SK-N-SH (cell line): ENCODE measurements at regions not wholly inside any gene's neighbourhood (a gene's known extent, or its start where the extent isn't known, plus 50 kb on each side); places are given as distances from the start of the nearest gene placed in this dataset.

Experiments
- CTCF ChIA-PET: fragments of 300-600, 350-600 bp; formaldehyde crosslinking; extraction: SDS; loops from one replicate; lab custom pipeline; 2021; lab: Yijun Ruan, JAX
- POLR2A ChIA-PET: fragments of 350-600 bp; sonication (Branson Sonifier 250); formaldehyde crosslinking; extraction: SDS; loops from one replicate; lab custom pipeline; 2020; ENCODE audit warnings: antibody characterized with exemption, inconsistent platforms; lab: Yijun Ruan, JAX
- DNase-seq: peaks from one replicate; pipeline ENCODE4 v3.0.0; 2012
- H2AFZ ChIP-seq: fragments of 200-600 bp; sonication (generic); 2 replicates; pipeline ENCODE4 v1.8.1; 2016; ENCODE audit warnings: antibody characterized with exemption, mild to moderate bottlenecking, low read depth
- H3F3A ChIP-seq: fragments of 200-600 bp; sonication (generic); replicated peaks from 2 replicates; pipeline ENCODE3; 2016; ENCODE audit warnings: antibody characterized with exemption, mild to moderate bottlenecking; ENCODE audit not compliant: insufficient read depth
- H3K27ac ChIP-seq, 2 experiments: fragments of 200-500 bp in 1 of 2; fragments of 200-600 bp in 1 of 2; sonication (Bioruptor generic) in 1 of 2; sonication (generic), shearing (Covaris generic) in 1 of 2; 2 replicates each; pipeline versions ENCODE4 v1.5.1 to v1.6.1; 2014 to 2016; ENCODE audit warnings: low read depth in 2 of 2, inconsistent platforms in 1 of 2, low read length in 1 of 2, mild to moderate bottlenecking in 1 of 2, mixed read lengths in 1 of 2
- H3K27me3 ChIP-seq: fragments of 200-600 bp; sonication (generic), shearing (Covaris generic); 2 replicates; pipeline ENCODE4 v1.6.1; 2016; ENCODE audit warnings: mixed run types; ENCODE audit not compliant: insufficient read depth
- H3K36me3 ChIP-seq, 2 experiments: fragments of 200-500 bp in 1 of 2; fragments of 200-600 bp in 1 of 2; sonication (Bioruptor generic) in 1 of 2; sonication (generic) in 1 of 2; replicated peaks in 1 of 2; 2 replicates each; pipeline versions ENCODE3 to v1.5.1; 2014 to 2016; ENCODE audit warnings: low read length in 1 of 2, mild to moderate bottlenecking in 1 of 2; ENCODE audit not compliant: insufficient read depth in 2 of 2, control insufficient read depth in 1 of 2
- H3K4me1 ChIP-seq, 2 experiments: fragments of 200-500 bp in 1 of 2; fragments of 200-600 bp in 1 of 2; sonication (Bioruptor generic) in 1 of 2; sonication (generic), shearing (Covaris generic) in 1 of 2; 2 replicates each; pipeline versions ENCODE4 v1.5.1 to v1.6.1; 2014 to 2016; ENCODE audit warnings: low read depth in 1 of 2, low read length in 1 of 2, mixed run types in 1 of 2; ENCODE audit not compliant: insufficient read depth in 2 of 2, control insufficient read depth in 1 of 2
- H3K4me2 ChIP-seq: fragments of 200-600 bp; sonication (generic), shearing (Covaris generic); 2 replicates; pipeline ENCODE4 v1.6.1; 2017; ENCODE audit warnings: mixed run types
- H3K4me3 ChIP-seq, 2 experiments: fragments of 200-500 bp in 1 of 2; fragments of 200-600 bp in 1 of 2; sonication (Bioruptor generic) in 1 of 2; sonication (generic), shearing (Covaris generic) in 1 of 2; 2 replicates each; pipeline versions ENCODE4 v1.5.1 to v1.8.1; 2014 to 2016; ENCODE audit warnings: low read depth in 2 of 2, inconsistent platforms in 1 of 2, low read length in 1 of 2, mild to moderate bottlenecking in 1 of 2, mixed read lengths in 1 of 2, moderate library complexity in 1 of 2
- H3K79me2 ChIP-seq: fragments of 200-600 bp; sonication (generic); 2 replicates; pipeline ENCODE4 v1.8.1; 2017; ENCODE audit warnings: mild to moderate bottlenecking; ENCODE audit not compliant: insufficient read depth
- H3K9ac ChIP-seq: fragments of 200-600 bp; sonication (generic); 2 replicates; pipeline ENCODE4 v1.6.1; 2017; ENCODE audit warnings: mixed run types
- H3K9me2 ChIP-seq: fragments of 200-600 bp; sonication (generic); 2 replicates; pipeline ENCODE4 v1.6.1; 2017; ENCODE audit warnings: mixed run types
- H3K9me3 ChIP-seq: fragments of 200-600 bp; sonication (generic); 2 replicates; pipeline ENCODE4 v1.6.1; 2017; ENCODE audit warnings: mixed run types, mild to moderate bottlenecking, moderate library complexity
- H4K20me1 ChIP-seq: fragments of 200-600 bp; sonication (generic); 2 replicates; pipeline ENCODE4 v1.6.1; 2017; ENCODE audit warnings: mild to moderate bottlenecking, mixed run types; ENCODE audit not compliant: insufficient read depth
- ELF1 ChIP-seq: IDR thresholded peaks from 2 replicates; pipeline ENCODE4 v1.4.0; 2012
- FOXJ3 ChIP-seq: sonication (generic); formaldehyde crosslinking; IDR thresholded peaks from 2 replicates; pipeline ENCODE4 v1.5.1; 2020; ENCODE audit warnings: mild to moderate bottlenecking, missing genetic modification reagents
- FOXM1 ChIP-seq: IDR thresholded peaks from 2 replicates; pipeline ENCODE4 v1.4.0; 2012; ENCODE audit warnings: low read depth, mild to moderate bottlenecking
- GATA2 ChIP-seq: sonication (generic); formaldehyde crosslinking; IDR thresholded peaks from 2 replicates; pipeline ENCODE4 v1.5.0; 2020; ENCODE audit warnings: mild to moderate bottlenecking, missing genetic modification reagents
- MEF2A ChIP-seq: IDR thresholded peaks from 2 replicates; pipeline ENCODE4 v1.4.0; 2012; ENCODE audit warnings: low read depth, borderline replicate concordance
- POLR2AphosphoS5 ChIP-seq: IDR thresholded peaks from 2 replicates; pipeline ENCODE4 v1.6.1; 2012; ENCODE audit warnings: low read depth, low read length
- RXRA ChIP-seq: IDR thresholded peaks from 2 replicates; pipeline ENCODE4 v1.4.0; 2012; ENCODE audit warnings: low read depth, mild to moderate bottlenecking, borderline replicate concordance
- SMC3 ChIP-seq: IDR thresholded peaks from 2 replicates; pipeline ENCODE4 v1.6.1; 2012; ENCODE audit warnings: low read depth, low read length, improper control_type of control experiment
- WGBS: methylation state at CpG from one replicate; pipeline ENCODE4 v1.1.6; 2017; ENCODE audit warnings: low lambda C conversion rate; 5-methylcytosine and 5-hydroxymethylcytosine counted together
- TF ChIP-seq, protein P1 (sequence below): IDR thresholded peaks from 2 replicates; pipeline ENCODE4 v1.6.1; 2012; ENCODE audit warnings: mild to moderate bottlenecking, low read depth, low read length, moderate library complexity
- TF ChIP-seq, protein P2 (sequence below): fragments of 150-350 bp; IDR thresholded peaks from 2 replicates; pipeline ENCODE4 v1.6.1; 2017; ENCODE audit warnings: antibody characterized with exemption, low read length, low read depth, borderline replicate concordance
- TF ChIP-seq, protein P3 (sequence below): fragments of 150-350 bp; IDR thresholded peaks from 2 replicates; pipeline ENCODE4 v1.6.1; 2016; ENCODE audit warnings: mild to moderate bottlenecking, low read depth, low read length
- TF ChIP-seq, protein P4 (sequence below): fragments of 200-600 bp; sonication (generic); IDR thresholded peaks from 2 replicates; pipeline ENCODE4 v1.6.1; 2017; ENCODE audit warnings: antibody characterized with exemption, mild to moderate bottlenecking, moderate library complexity

DNA sequence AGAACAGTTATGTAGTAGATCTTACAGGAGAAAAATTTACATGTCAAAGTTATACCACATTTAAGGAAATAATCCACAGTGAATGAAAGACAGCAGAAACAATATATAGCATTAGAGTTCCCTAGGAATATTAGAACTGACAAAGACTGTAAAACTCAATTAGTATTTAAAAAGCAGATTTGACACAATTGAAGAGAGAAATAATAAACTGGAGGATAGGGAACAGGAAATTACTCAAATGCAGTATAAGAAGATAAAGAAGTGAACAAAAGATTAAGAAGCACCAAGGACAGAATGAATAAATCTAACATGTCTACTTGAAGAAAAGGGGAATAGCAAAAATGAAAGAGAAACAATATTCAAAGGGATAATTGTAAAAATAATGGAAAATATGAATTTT lies 132.6 kb upstream of the CHRNA7 start (continued):
- TF ChIP-seq SMC3, result no peak

DNA sequence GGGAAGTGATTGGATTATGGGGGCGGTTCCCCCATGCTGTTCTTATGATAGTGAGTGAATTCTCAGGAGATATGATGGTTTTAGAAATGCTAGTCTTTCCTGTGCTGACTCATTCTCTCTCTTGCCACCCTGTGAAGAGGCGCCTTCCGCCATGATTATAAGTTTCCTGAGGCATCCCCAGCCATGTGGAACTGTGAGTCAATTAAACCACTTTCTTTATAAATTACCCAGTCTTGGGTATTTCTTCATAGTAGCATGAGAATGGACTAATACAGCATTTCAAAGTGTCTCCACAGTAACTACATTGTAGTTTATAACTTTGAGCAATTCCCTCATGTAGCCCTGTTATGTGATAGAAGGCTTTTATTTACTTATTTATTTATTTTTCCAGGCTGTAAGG lies 128.8 kb upstream of the CHRNA7 start:
- H3K4me2 ChIP-seq, result no peak overlapping the region
- ChIA-PET POLR2A (no interaction called here), CTCF (no interaction called here)
- no peaks in the 10 kb centered on the region for H3K79me2 ChIP-seq
- no peaks in the 10 kb centered on the region for H3K36me3 ChIP-seq
- no peak overlapping the region for H3K9ac ChIP-seq
- H3K9me2 ChIP-seq, result no peaks in the 10 kb centered on the region
- WGBS, result 45% methylated on average over 3 of the region's 3 CpGs
- TF ChIP-seq, protein P1, sequence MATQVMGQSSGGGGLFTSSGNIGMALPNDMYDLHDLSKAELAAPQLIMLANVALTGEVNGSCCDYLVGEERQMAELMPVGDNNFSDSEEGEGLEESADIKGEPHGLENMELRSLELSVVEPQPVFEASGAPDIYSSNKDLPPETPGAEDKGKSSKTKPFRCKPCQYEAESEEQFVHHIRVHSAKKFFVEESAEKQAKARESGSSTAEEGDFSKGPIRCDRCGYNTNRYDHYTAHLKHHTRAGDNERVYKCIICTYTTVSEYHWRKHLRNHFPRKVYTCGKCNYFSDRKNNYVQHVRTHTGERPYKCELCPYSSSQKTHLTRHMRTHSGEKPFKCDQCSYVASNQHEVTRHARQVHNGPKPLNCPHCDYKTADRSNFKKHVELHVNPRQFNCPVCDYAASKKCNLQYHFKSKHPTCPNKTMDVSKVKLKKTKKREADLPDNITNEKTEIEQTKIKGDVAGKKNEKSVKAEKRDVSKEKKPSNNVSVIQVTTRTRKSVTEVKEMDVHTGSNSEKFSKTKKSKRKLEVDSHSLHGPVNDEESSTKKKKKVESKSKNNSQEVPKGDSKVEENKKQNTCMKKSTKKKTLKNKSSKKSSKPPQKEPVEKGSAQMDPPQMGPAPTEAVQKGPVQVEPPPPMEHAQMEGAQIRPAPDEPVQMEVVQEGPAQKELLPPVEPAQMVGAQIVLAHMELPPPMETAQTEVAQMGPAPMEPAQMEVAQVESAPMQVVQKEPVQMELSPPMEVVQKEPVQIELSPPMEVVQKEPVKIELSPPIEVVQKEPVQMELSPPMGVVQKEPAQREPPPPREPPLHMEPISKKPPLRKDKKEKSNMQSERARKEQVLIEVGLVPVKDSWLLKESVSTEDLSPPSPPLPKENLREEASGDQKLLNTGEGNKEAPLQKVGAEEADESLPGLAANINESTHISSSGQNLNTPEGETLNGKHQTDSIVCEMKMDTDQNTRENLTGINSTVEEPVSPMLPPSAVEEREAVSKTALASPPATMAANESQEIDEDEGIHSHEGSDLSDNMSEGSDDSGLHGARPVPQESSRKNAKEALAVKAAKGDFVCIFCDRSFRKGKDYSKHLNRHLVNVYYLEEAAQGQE, result no peak
- TF ChIP-seq, protein P2, sequence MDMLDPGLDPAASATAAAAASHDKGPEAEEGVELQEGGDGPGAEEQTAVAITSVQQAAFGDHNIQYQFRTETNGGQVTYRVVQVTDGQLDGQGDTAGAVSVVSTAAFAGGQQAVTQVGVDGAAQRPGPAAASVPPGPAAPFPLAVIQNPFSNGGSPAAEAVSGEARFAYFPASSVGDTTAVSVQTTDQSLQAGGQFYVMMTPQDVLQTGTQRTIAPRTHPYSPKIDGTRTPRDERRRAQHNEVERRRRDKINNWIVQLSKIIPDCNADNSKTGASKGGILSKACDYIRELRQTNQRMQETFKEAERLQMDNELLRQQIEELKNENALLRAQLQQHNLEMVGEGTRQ, result no peak
- TF ChIP-seq ELF1 (no peak), FOXJ3 (CRISPR knock-in tag) (no peak), MEF2A (no peak), POLR2AphosphoS5 (no peak), RXRA (no peak), FOXM1 (no peak), GATA2 (CRISPR knock-in tag) (no peak)
- TF ChIP-seq, protein P3, sequence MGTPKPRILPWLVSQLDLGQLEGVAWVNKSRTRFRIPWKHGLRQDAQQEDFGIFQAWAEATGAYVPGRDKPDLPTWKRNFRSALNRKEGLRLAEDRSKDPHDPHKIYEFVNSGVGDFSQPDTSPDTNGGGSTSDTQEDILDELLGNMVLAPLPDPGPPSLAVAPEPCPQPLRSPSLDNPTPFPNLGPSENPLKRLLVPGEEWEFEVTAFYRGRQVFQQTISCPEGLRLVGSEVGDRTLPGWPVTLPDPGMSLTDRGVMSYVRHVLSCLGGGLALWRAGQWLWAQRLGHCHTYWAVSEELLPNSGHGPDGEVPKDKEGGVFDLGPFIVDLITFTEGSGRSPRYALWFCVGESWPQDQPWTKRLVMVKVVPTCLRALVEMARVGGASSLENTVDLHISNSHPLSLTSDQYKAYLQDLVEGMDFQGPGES, result no peak
- TF ChIP-seq, protein P4, sequence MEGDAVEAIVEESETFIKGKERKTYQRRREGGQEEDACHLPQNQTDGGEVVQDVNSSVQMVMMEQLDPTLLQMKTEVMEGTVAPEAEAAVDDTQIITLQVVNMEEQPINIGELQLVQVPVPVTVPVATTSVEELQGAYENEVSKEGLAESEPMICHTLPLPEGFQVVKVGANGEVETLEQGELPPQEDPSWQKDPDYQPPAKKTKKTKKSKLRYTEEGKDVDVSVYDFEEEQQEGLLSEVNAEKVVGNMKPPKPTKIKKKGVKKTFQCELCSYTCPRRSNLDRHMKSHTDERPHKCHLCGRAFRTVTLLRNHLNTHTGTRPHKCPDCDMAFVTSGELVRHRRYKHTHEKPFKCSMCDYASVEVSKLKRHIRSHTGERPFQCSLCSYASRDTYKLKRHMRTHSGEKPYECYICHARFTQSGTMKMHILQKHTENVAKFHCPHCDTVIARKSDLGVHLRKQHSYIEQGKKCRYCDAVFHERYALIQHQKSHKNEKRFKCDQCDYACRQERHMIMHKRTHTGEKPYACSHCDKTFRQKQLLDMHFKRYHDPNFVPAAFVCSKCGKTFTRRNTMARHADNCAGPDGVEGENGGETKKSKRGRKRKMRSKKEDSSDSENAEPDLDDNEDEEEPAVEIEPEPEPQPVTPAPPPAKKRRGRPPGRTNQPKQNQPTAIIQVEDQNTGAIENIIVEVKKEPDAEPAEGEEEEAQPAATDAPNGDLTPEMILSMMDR, result no peak
- 0 out of 2 replicates have a peak, but pooled peaks cover 6% of the 10 kb centered on the region for H3K9me3 ChIP-seq
- no peak overlapping the region for H3K27ac ChIP-seq
- H4K20me1 ChIP-seq, result no peaks in the 10 kb centered on the region
- DNase-seq, result no peak
- H3F3A ChIP-seq, result no peaks in the 10 kb centered on the region
- H3K4me1 ChIP-seq, result no peaks in the 10 kb centered on the region; a peak in 1 of 4 replicates
- no peaks in the 10 kb centered on the region for H3K27me3 ChIP-seq
- H3K4me3 ChIP-seq, result no peak overlapping the region
- no peak overlapping the region for H2AFZ ChIP-seq
